ACHN (cell line): ENCODE measurements at regions not wholly inside any gene's neighbourhood (a gene's known extent, or its start where the extent isn't known, plus 50 kb on each side); places are given as distances from the start of the nearest gene placed in this dataset.

Experiments
- DNase-seq: peaks from one replicate; pipeline ENCODE4 v3.0.0-alpha.2; 2015
- in situ Hi-C: cut with HindIII; loops from 2 replicates; pipeline ENCODE4 v1.10.0; 2017; ENCODE audit warnings: low sequenced_read_pairs, low pct_ligation_motif_present, low pct_unique_long_range_greater_than_20kb

GRCh38 chr3:189027626-189028155 lies 144.1 kb upstream of the TPRG1 start:
- DNase-seq = no peak
- in situ Hi-C loops = no loop called here

GRCh38 chr3:189038773-189039745 lies 132.7 kb upstream of the TPRG1 start:
- DNase-seq = no peak
- in situ Hi-C loops = no loop called here

- in situ Hi-C loops = no loop called here
- DNase-seq = no peak
Observed at GRCh38 chr3:189040656-189041335, 131.0 kb upstream of the TPRG1 start.

GRCh38 chr3:189041482-189042090 lies 130.2 kb upstream of the TPRG1 start:
- in situ Hi-C loops = no loop called here
- DNase-seq = peak; percentile 50

GRCh38 chr3:189042832-189043231 lies 128.9 kb upstream of the TPRG1 start:
- DNase-seq = no peak
- in situ Hi-C loops = no loop called here

GRCh38 chr3:189049458-189050236 lies 122.1 kb upstream of the TPRG1 start:
- peak; percentile 2 for DNase-seq
- in situ Hi-C loops = no loop called here

GRCh38 chr3:189053322-189053721 lies 118.4 kb upstream of the TPRG1 start:
- DNase-seq = no peak
- in situ Hi-C loops = no loop called here

GRCh38 chr3:189056646-189057335 lies 115.0 kb upstream of the TPRG1 start:
- in situ Hi-C loops = no loop called here
- DNase-seq = no peak

- in situ Hi-C loops = no loop called here
- no peak for DNase-seq
Observed at GRCh38 chr3:189057369-189057768, 114.4 kb upstream of the TPRG1 start.

- no peak for DNase-seq
- in situ Hi-C loops = no loop called here
Observed at GRCh38 chr3:189058071-189058470, 113.7 kb upstream of the TPRG1 start.

GRCh38 chr3:189070965-189071364 lies 100.8 kb upstream of the TPRG1 start:
- no peak for DNase-seq
- in situ Hi-C loops = no loop called here

GRCh38 chr3:189071446-189071845 lies 100.3 kb upstream of the TPRG1 start:
- no peak for DNase-seq
- in situ Hi-C loops = no loop called here

GRCh38 chr3:189076449-189076848 lies 95.3 kb upstream of the TPRG1 start:
- no peak for DNase-seq
- in situ Hi-C loops = no loop called here

- no peak for DNase-seq
- in situ Hi-C loops = no loop called here
Observed at GRCh38 chr3:189080745-189081144, 91.0 kb upstream of the TPRG1 start.

- no peak for DNase-seq
- in situ Hi-C loops = no loop called here
Observed at GRCh38 chr3:189082666-189083427, 88.9 kb upstream of the TPRG1 start.

- in situ Hi-C loops = no loop called here
- no peak for DNase-seq
Observed at GRCh38 chr3:189084620-189085019, 87.2 kb upstream of the TPRG1 start.

GRCh38 chr3:189092547-189092946 lies 79.2 kb upstream of the TPRG1 start:
- DNase-seq = no peak
- in situ Hi-C loops = no loop called here
